ENCODE measurements at regions not wholly inside any gene's neighbourhood (a gene's known extent, or its start where the extent isn't known, plus 50 kb on each side); places are given as distances from the start of the nearest gene placed in this dataset.

DNA sequence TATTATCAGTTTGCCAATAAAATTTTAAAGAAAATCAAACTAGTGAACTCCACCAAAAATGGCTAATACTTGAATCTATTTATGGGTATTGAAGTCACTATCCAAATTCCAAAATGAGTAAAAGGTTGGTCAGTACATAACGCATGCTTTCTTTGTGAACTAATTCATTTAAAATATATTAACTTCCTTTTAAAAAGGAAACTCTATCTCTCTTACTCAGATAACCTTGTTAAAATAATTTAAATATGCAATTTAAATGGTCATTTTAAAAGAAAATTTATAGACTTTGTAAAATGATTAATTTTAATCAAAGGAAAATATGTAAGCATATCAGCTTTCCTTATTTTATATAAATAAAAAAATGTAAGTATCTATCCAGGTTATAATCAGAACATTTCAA lies 419.4 kb upstream of the ZNF385D start:
- ChIA-PET POLR2A (no interaction called here), CTCF (no interaction called here)
- Mint-ChIP-seq H3K4me1 (no peaks in the 10 kb centered on the region), H3K36me3 (no peaks in the 10 kb centered on the region), H3K27ac (no peak overlapping the region), H3K4me3 (no peak overlapping the region), H3K27me3 (ENCODE audit: low read depth) (no peaks in the 10 kb centered on the region), H3K9me3 (no peaks in the 10 kb centered on the region)
- ATAC-seq: no peak
- DNase-seq (ENCODE audit: low spot score): no peak
- TF ChIP-seq, protein P1, sequence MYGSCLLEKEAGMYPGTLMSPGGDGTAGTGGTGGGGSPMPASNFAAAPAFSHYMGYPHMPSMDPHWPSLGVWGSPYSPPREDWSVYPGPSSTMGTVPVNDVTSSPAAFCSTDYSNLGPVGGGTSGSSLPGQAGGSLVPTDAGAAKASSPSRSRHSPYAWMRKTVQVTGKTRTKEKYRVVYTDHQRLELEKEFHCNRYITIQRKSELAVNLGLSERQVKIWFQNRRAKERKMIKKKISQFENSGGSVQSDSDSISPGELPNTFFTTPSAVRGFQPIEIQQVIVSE (CRISPR knock-in tag; IDR thresholded peaks at IDR 0.05; ENCODE audit: borderline replicate concordance): no peak
- no peak for TF ChIP-seq NR1H2 (CRISPR knock-in tag; IDR thresholded peaks at IDR 0.05)
- TF ChIP-seq HMGA2 (CRISPR knock-in tag; IDR thresholded peaks at IDR 0.05): peak; percentile 55
- no peak for TF ChIP-seq SMAD4 (CRISPR knock-in tag; IDR thresholded peaks at IDR 0.05)

DNA sequence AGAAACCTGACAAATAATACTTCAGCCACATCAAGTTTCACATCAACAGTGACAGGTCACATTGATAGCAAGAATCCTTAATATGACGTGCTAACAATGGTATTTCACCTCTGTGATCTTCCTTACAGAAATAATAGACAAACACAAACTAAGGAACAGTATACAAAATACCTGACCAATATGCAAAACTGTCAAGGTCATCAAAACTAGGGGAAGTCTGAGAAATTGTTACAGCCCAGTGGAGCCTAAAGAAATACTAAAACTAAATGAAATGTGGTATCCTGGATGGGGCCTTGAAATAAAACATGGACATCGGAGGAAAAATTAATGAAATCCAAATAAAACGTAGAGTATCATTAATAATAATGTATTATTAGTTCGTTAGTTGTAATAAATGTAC lies 422.0 kb upstream of the ZNF385D start:
- no peak for ATAC-seq
- ChIA-PET POLR2A (no interaction called here), CTCF (no interaction called here)
- no peak overlapping the region for H3K4me3 Mint-ChIP-seq
- H3K4me1 Mint-ChIP-seq: no peaks in the 10 kb centered on the region
- DNase-seq (ENCODE audit: low spot score): no peak
- H3K27ac Mint-ChIP-seq: no peak overlapping the region
- no peaks in the 10 kb centered on the region for H3K9me3 Mint-ChIP-seq
- H3K27me3 Mint-ChIP-seq (ENCODE audit: low read depth): no peaks in the 10 kb centered on the region
- TF ChIP-seq, protein P2, sequence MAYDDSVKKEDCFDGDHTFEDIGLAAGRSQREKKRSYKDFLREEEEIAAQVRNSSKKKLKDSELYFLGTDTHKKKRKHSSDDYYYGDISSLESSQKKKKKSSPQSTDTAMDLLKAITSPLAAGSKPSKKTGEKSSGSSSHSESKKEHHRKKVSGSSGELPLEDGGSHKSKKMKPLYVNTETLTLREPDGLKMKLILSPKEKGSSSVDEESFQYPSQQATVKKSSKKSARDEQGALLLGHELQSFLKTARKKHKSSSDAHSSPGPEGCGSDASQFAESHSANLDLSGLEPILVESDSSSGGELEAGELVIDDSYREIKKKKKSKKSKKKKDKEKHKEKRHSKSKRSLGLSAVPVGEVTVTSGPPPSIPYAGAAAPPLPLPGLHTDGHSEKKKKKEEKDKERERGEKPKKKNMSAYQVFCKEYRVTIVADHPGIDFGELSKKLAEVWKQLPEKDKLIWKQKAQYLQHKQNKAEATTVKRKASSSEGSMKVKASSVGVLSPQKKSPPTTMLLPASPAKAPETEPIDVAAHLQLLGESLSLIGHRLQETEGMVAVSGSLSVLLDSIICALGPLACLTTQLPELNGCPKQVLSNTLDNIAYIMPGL (CRISPR knock-in tag; IDR thresholded peaks at IDR 0.05): no peak
- TF ChIP-seq NFE2L1 (CRISPR knock-in tag; IDR thresholded peaks at IDR 0.05): no peak
- TF ChIP-seq, protein P3, sequence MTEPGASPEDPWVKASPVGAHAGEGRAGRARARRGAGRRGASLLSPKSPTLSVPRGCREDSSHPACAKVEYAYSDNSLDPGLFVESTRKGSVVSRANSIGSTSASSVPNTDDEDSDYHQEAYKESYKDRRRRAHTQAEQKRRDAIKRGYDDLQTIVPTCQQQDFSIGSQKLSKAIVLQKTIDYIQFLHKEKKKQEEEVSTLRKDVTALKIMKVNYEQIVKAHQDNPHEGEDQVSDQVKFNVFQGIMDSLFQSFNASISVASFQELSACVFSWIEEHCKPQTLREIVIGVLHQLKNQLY (CRISPR knock-in tag; IDR thresholded peaks at IDR 0.05): no peak
- TF ChIP-seq, protein P4, sequence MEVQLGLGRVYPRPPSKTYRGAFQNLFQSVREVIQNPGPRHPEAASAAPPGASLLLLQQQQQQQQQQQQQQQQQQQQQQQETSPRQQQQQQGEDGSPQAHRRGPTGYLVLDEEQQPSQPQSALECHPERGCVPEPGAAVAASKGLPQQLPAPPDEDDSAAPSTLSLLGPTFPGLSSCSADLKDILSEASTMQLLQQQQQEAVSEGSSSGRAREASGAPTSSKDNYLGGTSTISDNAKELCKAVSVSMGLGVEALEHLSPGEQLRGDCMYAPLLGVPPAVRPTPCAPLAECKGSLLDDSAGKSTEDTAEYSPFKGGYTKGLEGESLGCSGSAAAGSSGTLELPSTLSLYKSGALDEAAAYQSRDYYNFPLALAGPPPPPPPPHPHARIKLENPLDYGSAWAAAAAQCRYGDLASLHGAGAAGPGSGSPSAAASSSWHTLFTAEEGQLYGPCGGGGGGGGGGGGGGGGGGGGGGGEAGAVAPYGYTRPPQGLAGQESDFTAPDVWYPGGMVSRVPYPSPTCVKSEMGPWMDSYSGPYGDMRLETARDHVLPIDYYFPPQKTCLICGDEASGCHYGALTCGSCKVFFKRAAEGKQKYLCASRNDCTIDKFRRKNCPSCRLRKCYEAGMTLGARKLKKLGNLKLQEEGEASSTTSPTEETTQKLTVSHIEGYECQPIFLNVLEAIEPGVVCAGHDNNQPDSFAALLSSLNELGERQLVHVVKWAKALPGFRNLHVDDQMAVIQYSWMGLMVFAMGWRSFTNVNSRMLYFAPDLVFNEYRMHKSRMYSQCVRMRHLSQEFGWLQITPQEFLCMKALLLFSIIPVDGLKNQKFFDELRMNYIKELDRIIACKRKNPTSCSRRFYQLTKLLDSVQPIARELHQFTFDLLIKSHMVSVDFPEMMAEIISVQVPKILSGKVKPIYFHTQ (CRISPR knock-in tag; IDR thresholded peaks at IDR 0.05): no peak
- TF ChIP-seq, protein P5, sequence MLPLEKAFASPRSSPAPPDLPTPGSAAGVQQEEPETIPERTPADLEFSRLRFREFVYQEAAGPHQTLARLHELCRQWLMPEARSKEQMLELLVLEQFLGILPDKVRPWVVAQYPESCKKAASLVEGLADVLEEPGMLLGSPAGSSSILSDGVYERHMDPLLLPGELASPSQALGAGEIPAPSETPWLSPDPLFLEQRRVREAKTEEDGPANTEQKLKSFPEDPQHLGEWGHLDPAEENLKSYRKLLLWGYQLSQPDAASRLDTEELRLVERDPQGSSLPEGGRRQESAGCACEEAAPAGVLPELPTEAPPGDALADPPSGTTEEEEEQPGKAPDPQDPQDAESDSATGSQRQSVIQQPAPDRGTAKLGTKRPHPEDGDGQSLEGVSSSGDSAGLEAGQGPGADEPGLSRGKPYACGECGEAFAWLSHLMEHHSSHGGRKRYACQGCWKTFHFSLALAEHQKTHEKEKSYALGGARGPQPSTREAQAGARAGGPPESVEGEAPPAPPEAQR (CRISPR knock-in tag; IDR thresholded peaks at IDR 0.05): no peak
- TF ChIP-seq, protein P6, sequence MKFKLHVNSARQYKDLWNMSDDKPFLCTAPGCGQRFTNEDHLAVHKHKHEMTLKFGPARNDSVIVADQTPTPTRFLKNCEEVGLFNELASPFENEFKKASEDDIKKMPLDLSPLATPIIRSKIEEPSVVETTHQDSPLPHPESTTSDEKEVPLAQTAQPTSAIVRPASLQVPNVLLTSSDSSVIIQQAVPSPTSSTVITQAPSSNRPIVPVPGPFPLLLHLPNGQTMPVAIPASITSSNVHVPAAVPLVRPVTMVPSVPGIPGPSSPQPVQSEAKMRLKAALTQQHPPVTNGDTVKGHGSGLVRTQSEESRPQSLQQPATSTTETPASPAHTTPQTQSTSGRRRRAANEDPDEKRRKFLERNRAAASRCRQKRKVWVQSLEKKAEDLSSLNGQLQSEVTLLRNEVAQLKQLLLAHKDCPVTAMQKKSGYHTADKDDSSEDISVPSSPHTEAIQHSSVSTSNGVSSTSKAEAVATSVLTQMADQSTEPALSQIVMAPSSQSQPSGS (CRISPR knock-in tag; IDR thresholded peaks at IDR 0.05; ENCODE audit: borderline replicate concordance, low read depth): no peak
- no peak for TF ChIP-seq ZNF416 (CRISPR knock-in tag; IDR thresholded peaks at IDR 0.05)
- TF ChIP-seq, protein P7, sequence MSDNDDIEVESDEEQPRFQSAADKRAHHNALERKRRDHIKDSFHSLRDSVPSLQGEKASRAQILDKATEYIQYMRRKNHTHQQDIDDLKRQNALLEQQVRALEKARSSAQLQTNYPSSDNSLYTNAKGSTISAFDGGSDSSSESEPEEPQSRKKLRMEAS (CRISPR knock-in tag; IDR thresholded peaks at IDR 0.05): no peak
- TF ChIP-seq, protein P8, sequence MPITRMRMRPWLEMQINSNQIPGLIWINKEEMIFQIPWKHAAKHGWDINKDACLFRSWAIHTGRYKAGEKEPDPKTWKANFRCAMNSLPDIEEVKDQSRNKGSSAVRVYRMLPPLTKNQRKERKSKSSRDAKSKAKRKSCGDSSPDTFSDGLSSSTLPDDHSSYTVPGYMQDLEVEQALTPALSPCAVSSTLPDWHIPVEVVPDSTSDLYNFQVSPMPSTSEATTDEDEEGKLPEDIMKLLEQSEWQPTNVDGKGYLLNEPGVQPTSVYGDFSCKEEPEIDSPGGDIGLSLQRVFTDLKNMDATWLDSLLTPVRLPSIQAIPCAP (CRISPR knock-in tag; IDR thresholded peaks at IDR 0.05): no peak
- TF ChIP-seq EMX1 (CRISPR knock-in tag; IDR thresholded peaks at IDR 0.05): no peak
- TF ChIP-seq, protein P9, sequence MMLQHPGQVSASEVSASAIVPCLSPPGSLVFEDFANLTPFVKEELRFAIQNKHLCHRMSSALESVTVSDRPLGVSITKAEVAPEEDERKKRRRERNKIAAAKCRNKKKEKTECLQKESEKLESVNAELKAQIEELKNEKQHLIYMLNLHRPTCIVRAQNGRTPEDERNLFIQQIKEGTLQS (CRISPR knock-in tag; conservative IDR thresholded peaks at IDR 0.05): no peak
- TF ChIP-seq NR3C1 (CRISPR knock-in tag; conservative IDR thresholded peaks at IDR 0.05; ENCODE audit: low read depth): no peak
- TF ChIP-seq NR2C2 (CRISPR knock-in tag; IDR thresholded peaks at IDR 0.05): no peak
- TF ChIP-seq, protein P10, sequence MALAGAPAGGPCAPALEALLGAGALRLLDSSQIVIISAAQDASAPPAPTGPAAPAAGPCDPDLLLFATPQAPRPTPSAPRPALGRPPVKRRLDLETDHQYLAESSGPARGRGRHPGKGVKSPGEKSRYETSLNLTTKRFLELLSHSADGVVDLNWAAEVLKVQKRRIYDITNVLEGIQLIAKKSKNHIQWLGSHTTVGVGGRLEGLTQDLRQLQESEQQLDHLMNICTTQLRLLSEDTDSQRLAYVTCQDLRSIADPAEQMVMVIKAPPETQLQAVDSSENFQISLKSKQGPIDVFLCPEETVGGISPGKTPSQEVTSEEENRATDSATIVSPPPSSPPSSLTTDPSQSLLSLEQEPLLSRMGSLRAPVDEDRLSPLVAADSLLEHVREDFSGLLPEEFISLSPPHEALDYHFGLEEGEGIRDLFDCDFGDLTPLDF (CRISPR knock-in tag; IDR thresholded peaks at IDR 0.05): no peak
- no peak for TF ChIP-seq IRF2 (CRISPR knock-in tag; IDR thresholded peaks at IDR 0.05; ENCODE audit: borderline replicate concordance, low read depth)
- TF ChIP-seq TP53 (CRISPR knock-in tag; IDR thresholded peaks at IDR 0.05): no peak
- H3K36me3 Mint-ChIP-seq: no peaks in the 10 kb centered on the region

Measured in WTC11 (cell line).